Frontal cortex (tissue), 4 donors: ENCODE measurements at regions not wholly inside any gene's neighbourhood (a gene's known extent, or its start where the extent isn't known, plus 50 kb on each side); places are given as distances from the start of the nearest gene placed in this dataset. TPM values are rescaled to one million over a fixed set of nuclear protein-coding genes. Genes with fewer than 3 reads are reported as not detected.

Source experiments
- DNase-seq, 2 donors: peaks; one replicate each; pipeline ENCODE4 v3.0.0; 2012; ENCODE audit warnings: low spot score in 2 of 2
- FAIRE-seq: peaks from 2 replicates; lab custom pipeline; 2012; peaks lifted over from hg19 to GRCh38; lab: Jason Lieb, UNC
- small RNA-seq: library from RNA; depleted of rRNA; stranded (forward); fragments of <200 nt; gene quantifications from one replicate; pipeline ENCODE3, GENCODE V24; 2014
- donor health status: control.
- donor health status: control.
- donor health status: control.

- no peak for FAIRE-seq
- DNase-seq = no peak
These were observed 83.5 kb upstream of the INTU start for GRCh38 chr4:127548990-127549925.

GRCh38 chr4:127555106-127555505, 77.7 kb upstream of the INTU start:
- FAIRE-seq (no peak), DNase-seq (no peak)

GRCh38 chr4:127558088-127558487, 74.7 kb upstream of the INTU start:
- DNase-seq (no peak), FAIRE-seq (no peak)

GRCh38 chr4:127558489-127559407, 74.0 kb upstream of the INTU start:
- FAIRE-seq (no peak), DNase-seq (no peak)

- FAIRE-seq (no peak), DNase-seq (no peak)
These were observed 72.8 kb upstream of the INTU start for GRCh38 chr4:127559981-127560380.

- no peak for DNase-seq
- no peak for FAIRE-seq
These were observed 72.0 kb upstream of the INTU start for GRCh38 chr4:127560755-127561154.

GRCh38 chr4:127574643-127575042, 58.1 kb upstream of the INTU start:
- DNase-seq = no peak
- FAIRE-seq = no peak

- DNase-seq (no peak), FAIRE-seq (no peak)
These were observed 56.9 kb upstream of the INTU start for GRCh38 chr4:127575888-127576287.

GRCh38 chr4:127578491-127578890, 54.3 kb upstream of the INTU start:
- FAIRE-seq = no peak
- DNase-seq = no peak

GRCh38 chr4:127578967-127579366, 53.8 kb upstream of the INTU start:
- no peak for DNase-seq
- no peak for FAIRE-seq

GRCh38 chr4:127579821-127580220, 52.9 kb upstream of the INTU start:
- DNase-seq (no peak), FAIRE-seq (no peak)

- FAIRE-seq = no peak
These were observed 52.5 kb upstream of the INTU start for GRCh38 chr4:127580300-127580699.

GRCh38 chr4:127580891-127581290, 51.9 kb upstream of the INTU start:
- DNase-seq (no peak), FAIRE-seq (no peak)

More at GRCh38 chr4:127580300-127580699, 52.5 kb upstream of the INTU start:
- no peak for DNase-seq

Small RNAs in the stretch of these regions (small RNA-seq; reads per million reads assigned to genes)
- not detected for gene RF00019
